ENCODE measurements at regions not wholly inside any gene's neighbourhood (a gene's known extent, or its start where the extent isn't known, plus 50 kb on each side); places are given as distances from the start of the nearest gene placed in this dataset.

GRCh38 chr10:43882711-43883110 is 234.0 kb upstream of the ZNF32 start:
- DNase-seq = no peak

GRCh38 chr10:43881657-43882056 is 233.0 kb upstream of the ZNF32 start:
- no peak for DNase-seq

GRCh38 chr10:43880160-43880559 is 231.5 kb upstream of the ZNF32 start:
- DNase-seq = no peak

DNA sequence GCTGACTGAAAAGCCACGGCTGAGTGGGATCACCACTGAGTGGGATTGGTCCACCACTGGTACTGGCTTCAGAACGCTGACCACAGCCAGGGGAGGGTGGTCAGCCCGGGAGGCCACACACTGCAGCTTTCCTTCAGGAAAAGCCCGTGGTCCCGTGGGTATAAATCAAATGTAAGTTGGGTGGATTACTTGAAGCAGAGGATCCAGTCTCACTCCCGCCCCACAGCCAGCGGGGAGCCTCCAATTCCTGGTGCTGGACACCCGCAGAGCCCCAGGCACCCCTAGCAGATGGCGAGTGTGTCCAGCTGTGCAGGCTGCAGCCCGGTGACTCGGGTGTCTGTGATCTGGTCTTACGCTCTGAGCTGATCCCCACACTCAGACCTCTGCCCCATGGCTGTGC is 231.1 kb upstream of the ZNF32 start:
- DNase-seq = no peak

GRCh38 chr10:43879162-43879561 is 230.5 kb upstream of the ZNF32 start:
- DNase-seq = no peak

DNA sequence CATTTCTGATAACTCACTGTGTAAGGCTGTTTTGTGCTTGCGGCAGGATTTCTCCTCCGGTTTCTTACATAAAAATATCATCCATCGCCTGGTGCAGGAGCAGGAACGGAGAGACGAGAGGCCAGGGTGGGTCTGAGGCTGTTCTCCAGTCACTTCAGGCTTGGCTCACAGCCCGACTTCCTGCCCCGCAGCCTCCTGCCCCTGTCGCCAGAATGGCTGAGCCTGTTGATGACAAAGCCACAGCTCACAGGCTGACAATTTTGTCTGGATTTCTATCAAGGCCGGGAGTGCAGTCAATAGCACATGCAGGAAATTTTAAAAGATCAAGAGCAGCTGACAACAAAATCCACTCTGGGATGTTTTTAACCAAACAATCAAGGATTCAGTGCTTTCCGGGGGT is 229.7 kb upstream of the ZNF32 start:
- no peak for DNase-seq

DNA sequence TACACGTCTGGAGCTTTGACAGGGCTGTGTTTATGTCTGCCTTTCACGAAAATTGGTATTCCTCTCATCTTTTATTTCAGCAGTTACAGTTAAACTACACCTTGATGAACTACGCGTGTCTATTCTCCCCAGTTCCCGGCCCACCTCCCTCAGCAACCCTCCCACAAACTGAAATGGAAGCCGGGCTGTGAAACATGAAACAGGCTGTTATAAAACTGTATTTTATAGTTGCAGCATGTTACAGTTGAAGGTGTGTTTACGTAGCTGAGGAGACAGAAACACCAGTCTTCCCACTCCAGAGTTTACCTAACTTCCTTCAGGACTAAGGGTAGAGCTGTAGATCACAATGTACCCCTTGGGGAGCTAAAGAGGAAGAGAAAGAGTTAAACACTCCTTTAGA is 228.3 kb upstream of the ZNF32 start:
- DNase-seq = no peak

GRCh38 chr10:43874984-43875383 is 226.3 kb upstream of the ZNF32 start:
- no peak for DNase-seq

- DNase-seq = no peak
Measured at GRCh38 chr10:43873717-43874116, 225.0 kb upstream of the ZNF32 start.

GRCh38 chr10:43872644-43873043 is 224.0 kb upstream of the ZNF32 start:
- no peak for DNase-seq

GRCh38 chr10:43871545-43871944 is 222.9 kb upstream of the ZNF32 start:
- no peak for DNase-seq

DNA sequence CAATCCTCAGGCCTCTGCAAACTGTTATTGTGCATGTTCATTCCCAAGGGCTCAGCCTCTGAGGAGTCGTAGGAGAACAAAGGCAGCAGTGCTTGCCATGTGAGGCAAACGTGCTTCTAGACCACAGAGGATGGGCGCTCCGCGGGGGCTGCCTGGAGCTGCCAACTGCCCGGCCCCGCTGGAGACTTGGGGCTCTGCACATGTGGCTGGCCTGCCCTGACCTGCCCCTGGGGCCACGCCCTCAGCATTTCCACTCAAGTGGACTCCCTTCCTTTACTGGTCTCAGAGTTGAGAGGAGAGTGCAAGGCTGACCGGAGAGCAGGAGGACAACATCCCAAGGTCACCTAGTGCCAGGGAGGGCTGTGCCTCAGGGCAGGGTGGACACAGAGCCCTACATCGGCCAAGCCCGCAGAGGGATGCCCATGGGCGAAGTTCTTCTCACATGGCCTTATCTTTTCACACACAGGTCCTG is 222.3 kb upstream of the ZNF32 start:
- DNase-seq = no peak

DNA sequence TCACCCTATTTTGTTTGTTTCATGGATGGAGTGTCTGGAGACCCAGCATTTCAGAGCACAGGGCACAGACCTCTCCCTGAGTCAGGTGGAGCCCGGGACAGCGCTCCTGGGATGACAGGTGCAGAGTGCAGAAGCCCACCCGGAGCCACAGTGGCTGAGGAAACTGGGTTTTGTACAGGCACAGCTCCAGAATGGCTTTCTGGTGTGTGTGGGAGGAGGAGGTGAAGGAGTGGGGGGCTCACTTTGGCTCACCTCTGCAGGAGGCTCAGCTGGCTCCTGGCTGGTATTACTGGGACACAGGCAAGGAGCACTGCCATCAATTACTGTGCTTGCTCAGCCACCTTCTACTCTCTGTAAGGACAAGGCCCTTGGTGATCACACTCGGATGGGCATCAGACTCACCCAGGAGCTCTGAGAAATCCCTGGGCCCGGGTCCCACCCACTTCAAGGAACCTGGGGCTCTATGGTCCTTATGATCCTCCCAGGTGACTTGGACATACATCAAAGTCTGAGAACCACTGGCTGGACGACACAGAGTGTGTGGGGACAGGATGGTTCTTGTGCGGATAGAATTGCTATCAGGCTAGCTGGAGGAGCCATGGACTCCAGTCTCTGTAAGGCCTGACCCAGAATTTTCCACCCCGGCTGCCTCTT is 221.1 kb upstream of the ZNF32 start:
- DNase-seq = no peak

DNA sequence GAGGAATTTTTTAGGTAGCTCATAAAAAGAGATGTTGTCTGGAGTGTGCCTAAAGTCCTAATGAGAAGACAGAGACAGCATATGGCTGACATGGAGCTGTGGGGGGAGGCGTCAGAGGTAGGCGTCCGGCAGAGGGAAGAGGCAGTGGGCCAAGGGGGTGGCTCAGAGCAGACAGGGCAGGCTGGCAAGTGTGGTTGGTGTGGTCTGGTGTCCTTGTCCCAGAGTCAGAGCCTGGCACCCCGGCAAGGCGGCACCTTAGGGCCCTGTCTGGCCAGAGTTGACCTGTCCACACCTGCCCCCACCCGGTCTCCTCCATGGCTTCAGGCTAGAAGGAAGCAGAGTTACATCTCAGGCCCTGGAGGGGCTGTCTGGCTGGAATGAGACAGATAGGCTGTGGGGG is 220.3 kb upstream of the ZNF32 start:
- no peak for DNase-seq

GRCh38 chr10:43867667-43868565 is 219.2 kb upstream of the ZNF32 start:
- DNase-seq = no peak

DNA sequence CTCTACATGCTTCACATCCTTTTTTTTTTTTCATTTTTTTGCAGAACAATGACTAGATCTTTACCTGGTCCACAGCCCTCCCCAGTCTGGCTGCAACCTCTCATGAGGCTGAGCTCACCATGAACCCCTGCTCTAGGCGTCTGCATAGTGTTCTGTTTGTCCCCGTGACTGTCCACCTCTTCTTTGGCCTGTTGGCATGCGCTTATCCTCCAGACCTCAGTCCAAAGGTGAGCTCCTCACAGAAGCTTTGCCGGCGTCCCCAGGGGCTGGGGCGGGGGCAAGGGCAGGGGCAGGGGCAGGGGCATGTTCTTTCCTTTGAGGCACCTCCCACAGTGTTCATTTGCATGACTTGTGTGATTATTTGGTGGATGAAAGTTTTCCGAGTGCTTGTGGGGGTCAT is 218.4 kb upstream of the ZNF32 start:
- no peak for DNase-seq

GRCh38 chr10:43866712-43867111 is 218.0 kb upstream of the ZNF32 start:
- no peak for DNase-seq

DNA sequence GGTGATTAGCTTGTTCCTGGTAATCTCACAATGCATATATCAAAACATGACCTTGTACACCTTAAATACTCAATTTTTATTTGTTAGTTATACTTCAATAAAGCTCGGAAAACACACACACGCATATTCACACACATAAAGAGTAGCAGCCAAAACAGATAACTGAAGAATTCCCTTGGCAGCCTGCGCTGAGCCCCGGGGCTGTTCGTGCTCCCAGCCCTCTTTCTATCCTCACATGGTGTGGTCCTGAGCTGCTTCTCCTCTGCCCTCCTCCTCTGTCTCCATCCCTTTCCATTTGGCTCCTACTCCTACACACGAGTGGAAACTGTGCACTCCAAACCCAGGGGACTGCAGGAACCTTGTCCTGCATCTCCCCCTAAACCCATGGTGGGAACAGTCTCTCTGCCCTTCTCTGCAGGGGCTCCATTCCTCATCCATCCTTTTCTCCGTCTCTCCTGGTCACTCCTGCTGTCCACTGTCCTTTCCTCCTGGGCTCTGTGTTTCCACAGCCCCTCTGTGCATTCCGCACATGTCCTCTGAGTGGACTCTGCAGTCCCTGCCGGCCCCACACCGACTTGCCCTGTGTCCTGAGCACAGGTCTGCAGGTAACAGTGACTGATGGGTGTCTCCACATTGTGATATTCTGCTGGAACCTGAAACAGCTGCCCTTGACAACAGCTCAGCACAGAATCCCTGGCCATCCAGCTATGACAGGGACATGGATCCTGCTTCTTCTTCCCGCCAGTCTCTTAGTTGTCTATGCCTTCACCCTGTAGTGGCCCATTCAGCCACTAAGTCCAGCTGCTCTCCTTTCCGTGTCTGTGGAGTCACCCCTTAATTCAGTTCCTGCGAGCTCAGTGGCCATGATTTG is 216.8 kb upstream of the ZNF32 start:
- DNase-seq = no peak

DNA sequence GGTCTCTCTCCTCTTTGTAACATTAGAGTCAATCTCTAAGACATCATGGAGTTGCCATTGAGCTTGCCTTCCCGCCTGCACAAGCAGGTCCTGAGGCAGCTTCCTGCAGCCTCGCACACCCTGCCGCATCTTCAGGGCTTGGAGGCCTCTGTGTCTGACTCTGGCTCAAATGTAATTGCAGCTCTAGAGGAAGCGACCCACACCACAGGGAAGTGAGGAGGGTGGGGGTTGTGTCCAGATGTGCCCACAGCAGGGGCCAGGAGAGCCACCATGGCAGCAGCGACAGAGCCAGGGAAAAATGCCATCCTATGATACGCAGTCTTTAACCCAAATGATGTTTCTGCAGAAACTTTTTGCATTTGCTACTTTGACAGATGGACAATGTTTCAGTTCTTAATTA is 216.0 kb upstream of the ZNF32 start:
- DNase-seq = no peak

DNA sequence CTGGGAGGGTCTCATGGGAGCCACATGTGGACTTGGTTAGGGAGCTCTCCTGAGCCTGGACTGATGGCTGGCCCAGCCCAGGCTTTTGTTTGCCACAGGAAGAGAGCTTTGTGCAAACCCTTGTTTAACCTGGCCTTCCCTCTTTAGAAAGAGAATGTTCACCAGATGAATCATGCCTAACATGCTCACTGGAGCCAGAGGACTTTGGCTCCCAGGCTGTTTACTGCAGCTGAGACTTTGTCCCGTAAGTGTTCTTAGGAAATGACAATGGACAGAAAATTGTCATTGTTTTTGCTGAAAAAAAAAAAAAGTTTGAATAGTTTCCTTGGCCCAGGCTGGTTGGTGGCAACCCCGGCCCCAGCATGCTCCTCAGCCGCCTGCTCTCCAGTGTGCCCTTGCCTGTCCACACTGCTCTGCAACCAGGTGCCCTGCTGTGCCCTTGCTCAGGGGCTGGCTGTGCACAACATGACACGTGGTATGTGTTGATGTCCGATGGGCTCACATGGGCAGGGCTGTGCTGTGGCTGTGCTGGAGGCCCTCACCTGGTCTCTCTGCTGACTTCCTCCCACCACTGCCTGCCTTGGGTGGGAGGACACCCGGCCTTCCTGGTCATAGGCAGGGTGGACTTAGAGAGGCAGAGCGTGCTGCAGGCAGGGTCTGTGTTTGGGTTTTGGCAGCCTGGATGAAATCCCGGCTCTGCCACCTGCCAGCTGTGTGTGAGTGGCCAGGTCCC is 215.3 kb upstream of the ZNF32 start:
- no peak for DNase-seq

DNA sequence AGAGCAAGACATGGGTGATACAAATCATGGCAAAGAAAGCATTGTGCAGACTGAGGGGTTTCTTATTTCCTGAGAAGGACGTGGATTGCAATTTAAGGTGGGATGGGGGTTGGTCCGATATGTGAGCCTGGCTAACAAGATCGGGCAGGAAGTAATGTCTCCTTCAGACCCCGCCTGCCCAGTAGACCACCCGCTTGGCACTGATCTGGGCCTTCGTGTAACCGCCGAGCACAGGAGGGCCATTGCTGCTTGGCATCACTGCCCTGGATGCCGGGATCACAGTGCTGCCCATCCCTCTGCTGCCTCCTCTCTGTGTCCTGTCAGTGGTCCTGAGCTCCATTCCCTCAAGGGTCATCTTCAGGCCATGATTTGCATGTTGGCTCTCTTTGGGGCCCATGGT is 214.6 kb upstream of the ZNF32 start:
- no peak for DNase-seq

DNA sequence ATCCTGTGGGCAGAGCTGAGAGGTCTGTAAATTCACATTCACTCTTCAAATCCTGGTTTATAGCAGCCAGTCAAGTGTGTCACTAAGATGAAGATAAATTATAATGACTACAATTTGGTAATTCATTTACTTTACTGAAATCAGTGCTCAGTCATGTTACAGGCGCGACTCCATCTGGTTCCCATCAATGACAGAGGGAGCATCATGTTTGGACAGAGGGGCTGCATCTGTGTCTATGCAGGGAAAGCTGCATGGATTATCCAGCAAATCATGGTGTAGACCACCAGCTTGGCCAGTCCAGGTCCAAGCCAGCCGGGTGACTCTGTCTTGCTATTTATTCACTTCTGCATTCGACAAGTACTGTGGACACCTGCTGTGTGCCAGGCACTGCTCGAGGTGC is 214.1 kb upstream of the ZNF32 start:
- DNase-seq = no peak
